SIG-M5 treated with dmso at 0.1 percent for 504 hours (cell line): ENCODE measurements at regions not wholly inside any gene's neighbourhood (a gene's known extent, or its start where the extent isn't known, plus 50 kb on each side); places are given as distances from the start of the nearest gene placed in this dataset.
"Not testable (repeated sequence)": the region's sequence is repeated elsewhere in the genome, so short reads cannot be mapped to it uniquely, and the experiment has no call there.

ENCODE experiments used
- DNase-seq: peaks from one replicate; lab custom pipeline; 2025; ENCODE audit not compliant: unreplicated experiment; lab: John Stamatoyannopoulos, UW

- no peak for DNase-seq
Observed at GRCh38 chr1:71345491-71345890, 264.7 kb upstream of the ZRANB2 start.

GRCh38 chr1:71343686-71344416 lies 263.0 kb upstream of the ZRANB2 start:
- DNase-seq: no peak

DNA sequence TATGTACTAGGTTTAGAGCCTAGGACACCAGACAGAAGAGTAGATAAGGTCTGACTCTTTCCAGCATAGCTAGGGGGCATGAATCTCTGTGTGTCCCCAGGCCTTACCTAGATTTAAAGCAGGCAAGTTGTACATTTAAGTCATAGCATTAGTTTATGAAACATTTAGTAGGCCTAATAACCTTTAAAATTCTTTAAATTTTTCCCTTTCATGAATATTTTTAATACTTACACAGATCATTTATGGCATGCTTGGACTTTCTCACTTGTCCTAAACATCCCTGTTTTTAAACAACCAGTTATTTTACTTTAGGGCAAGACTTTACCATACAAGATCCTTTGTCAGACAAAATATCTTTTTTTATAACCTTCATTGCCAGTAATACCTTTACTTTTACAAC lies 258.4 kb upstream of the ZRANB2 start:
- no peak for DNase-seq

- DNase-seq: no peak
Observed at GRCh38 chr1:71330991-71331390, 250.2 kb upstream of the ZRANB2 start.

GRCh38 chr1:71324671-71325267 lies 243.9 kb upstream of the ZRANB2 start:
- DNase-seq: no peak

DNA sequence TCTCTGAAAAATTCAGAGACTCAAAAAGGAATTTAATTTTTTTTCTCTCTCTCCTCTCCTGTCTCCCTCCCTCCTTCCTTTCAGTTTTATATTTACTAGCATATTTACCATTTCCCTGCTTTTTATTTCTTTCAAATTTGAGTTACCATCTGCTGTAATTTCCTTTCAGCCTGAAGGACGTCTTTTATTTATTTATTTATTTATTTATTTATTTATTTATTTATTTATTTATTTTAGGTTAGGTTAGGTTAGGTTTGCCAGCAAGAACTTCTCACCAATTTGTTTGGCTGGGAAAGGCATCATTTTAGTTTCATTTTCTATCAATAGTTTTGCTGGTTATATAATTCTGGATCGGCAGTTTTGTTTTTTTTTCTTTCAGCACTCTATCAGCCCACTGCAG lies 231.7 kb upstream of the ZRANB2 start:
- no peak for DNase-seq

DNA sequence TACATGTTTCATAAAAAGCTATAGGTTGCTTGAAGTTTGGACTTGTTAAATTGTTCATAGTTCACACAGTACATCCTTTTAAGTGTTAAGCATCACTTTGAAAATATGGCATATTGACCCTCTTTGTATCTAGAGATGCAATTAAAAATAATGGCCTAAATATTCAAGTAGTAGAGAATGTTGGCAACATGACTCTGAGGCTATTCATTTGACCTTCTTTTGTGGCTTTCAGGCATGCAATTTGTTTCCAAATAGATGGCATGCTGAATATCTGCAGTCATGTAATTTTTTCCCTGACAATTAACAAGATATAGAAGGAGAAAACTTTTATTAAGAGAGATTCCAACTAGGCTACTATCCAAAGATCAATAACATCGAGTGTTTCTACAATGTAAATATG lies 230.5 kb upstream of the ZRANB2 start:
- DNase-seq: no peak

DNA sequence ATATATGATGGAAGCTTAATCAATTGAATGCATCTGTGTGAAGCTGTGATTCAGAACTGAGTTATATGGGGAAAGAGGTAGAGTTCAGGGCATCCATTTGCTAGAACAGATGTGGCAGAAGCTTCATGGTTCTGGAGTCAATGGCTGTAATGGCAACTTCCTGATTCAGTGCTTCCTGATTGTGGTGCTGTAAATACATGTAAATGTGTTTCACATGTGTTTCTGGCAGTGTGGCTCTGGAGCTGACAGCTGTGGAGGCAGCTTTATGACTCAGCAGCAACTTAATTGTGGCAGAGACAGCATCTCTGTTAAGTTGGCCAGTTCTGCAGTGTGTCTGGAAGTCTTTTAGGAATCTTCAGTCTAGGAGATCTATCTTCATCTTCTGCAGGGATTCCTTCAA lies 226.6 kb upstream of the ZRANB2 start:
- DNase-seq: peak; percentile 52

DNA sequence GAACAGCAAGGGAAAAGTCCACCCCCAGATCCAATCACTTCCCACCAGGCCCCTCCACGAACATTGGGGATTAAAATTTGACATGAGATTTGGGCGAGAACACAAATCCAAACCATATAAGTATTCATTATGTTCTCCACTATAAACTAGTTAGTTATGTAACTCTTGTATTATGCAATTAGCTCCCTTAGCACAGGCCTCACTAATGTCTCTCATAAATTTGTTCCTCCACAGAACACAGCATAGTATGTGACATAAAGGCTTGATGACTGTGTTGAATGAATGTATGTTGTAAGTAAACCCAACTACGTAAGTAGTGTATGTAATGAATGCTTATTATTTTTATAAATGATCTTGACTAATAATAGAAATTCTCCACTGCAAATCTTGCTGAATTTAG lies 223.3 kb upstream of the ZRANB2 start:
- peak; percentile 28 for DNase-seq

GRCh38 chr1:71303617-71304041 lies 222.8 kb upstream of the ZRANB2 start:
- DNase-seq: no peak

DNA sequence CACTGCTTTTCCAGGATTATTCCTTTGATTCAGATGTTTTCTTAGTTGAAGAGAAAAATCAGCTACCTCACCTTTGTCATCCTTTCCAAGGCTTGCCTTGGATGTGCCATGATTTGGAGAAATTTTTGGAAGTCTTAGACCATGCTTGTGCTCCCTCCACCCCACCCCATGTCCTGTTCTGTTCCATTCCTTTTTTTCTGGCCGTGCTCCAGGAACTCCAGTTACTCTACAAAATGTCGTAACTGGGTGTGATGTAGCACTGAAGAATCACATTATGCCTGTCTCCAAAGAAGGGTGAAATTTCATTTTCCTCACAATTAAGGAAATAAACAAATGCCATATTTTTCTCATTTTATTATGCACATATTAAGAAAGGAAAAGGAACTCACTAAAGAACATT lies 217.8 kb upstream of the ZRANB2 start:
- no peak for DNase-seq

- DNase-seq: no peak
Observed at GRCh38 chr1:71296551-71297134, 215.8 kb upstream of the ZRANB2 start.

GRCh38 chr1:71295350-71295749 lies 214.5 kb upstream of the ZRANB2 start:
- no peak for DNase-seq

DNA sequence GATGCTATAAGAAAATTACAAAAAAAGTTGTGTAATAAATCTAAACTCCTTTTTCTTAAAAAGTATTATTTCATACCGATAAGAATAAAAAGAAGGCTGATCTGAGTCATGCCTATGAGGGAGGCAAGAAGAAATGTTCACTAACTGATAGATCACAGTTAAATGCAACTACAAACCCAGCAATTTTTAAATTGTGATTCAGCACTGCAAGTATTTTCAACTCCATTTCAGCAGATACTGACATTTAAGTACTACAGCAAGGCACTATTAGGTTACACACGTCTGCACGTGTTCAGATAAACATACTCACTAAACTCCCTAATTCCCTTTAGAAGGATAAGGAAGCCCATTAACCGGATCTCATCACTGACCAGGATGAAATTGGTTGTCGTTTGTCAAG lies 213.3 kb upstream of the ZRANB2 start:
- DNase-seq: no peak

- no peak for DNase-seq
Observed at GRCh38 chr1:71292203-71292602, 211.4 kb upstream of the ZRANB2 start.

GRCh38 chr1:71290506-71291237 lies 209.8 kb upstream of the ZRANB2 start:
- not testable (repeated sequence) for DNase-seq

DNA sequence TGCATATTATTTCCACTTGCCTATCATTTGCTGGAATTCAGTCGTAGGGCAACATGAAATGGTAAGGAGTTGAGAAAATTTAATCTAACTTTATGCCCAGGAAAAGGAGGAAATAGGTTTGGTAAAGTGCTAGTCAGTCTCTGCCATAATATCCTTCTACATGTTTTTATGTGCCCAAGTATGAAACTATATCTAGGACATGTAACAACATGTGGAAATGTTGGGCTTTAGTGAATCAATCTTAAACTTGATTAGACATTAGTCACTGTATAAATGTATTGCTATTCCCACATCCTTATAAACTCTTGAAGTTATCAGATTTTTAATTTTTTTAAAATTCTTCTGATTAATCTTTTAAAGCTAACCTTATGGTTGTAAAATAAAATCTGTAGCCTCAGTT lies 204.7 kb upstream of the ZRANB2 start:
- no peak for DNase-seq

DNA sequence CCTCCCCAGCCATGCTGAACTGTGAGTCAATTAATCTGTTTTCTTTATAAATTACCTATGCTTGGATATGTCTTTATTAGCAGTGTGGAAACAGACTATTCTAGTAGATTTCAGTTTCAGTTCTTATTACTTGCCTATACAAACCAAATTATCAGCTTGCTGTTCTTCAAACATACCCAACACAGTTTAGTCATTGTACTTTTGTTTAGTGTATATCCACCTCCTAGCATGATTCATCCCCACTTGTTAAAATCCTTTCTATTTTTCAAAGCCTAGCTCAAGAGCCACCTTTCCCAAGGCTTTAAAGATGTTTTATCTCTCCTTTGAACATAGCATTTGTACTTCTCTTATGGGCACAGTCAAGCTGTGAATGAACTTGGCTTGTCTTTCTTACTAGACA lies 195.6 kb upstream of the ZRANB2 start:
- DNase-seq: no peak

GRCh38 chr1:71273334-71273733 lies 192.5 kb upstream of the ZRANB2 start:
- DNase-seq: no peak

GRCh38 chr1:71270394-71270915 lies 189.6 kb upstream of the ZRANB2 start:
- DNase-seq: no peak

DNA sequence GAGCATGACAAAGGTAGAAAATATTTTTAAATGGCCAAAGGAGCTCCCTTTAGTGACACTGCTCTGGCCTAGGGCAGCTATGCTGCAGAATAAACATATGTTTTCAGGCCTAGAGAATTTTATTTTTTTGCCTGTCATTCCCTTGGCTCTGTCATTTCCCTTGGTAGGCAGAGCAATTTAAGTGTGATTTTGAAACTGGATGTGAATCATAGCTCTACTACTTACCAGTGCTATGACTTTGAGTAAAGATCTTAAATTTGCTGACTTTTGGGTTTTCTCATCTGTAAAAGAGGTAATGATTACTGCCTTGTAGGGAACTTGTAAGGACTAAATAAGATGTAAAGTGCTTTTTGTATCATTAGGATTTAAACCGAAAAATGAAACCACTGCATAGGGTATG lies 189.0 kb upstream of the ZRANB2 start:
- DNase-seq: no peak

- DNase-seq: no peak
Observed at GRCh38 chr1:71269179-71269578, 188.3 kb upstream of the ZRANB2 start.
